ENCODE measurements at regions not wholly inside any gene's neighbourhood (a gene's known extent, or its start where the extent isn't known, plus 50 kb on each side); places are given as distances from the start of the nearest gene placed in this dataset.

- Histone ChIP-seq H3K79me2 (ENCODE audit: control insufficient read depth in 1 of 2, insufficient read depth in 2 of 2, low read length in 2 of 2) (no peaks in the 10 kb centered on the region), H3K4me2 (ENCODE audit: insufficient read depth in 1 of 2, low read depth in 2 of 2, low read length in 2 of 2) (no peak overlapping the region; a peak in 1 of 4 replicates), H3K56ac (replicated peaks; ENCODE audit: insufficient read length, low read depth, low read length) (no peak overlapping the region), H3K36me3 (ENCODE audit: control insufficient read depth in 2 of 4, insufficient read depth in 4 of 4, low read length in 3 of 4) (no peaks in the 10 kb centered on the region), H3K18ac (ENCODE audit: extremely low read depth, low read length) (peak overlapping the region; percentile 68), H2AK5ac (ENCODE audit: low read depth, low read length) (no peak overlapping the region), H3K14ac (ENCODE audit: insufficient read length) (no peak overlapping the region), H2BK120ac (replicated peaks; ENCODE audit: low read depth, low read length) (peak overlapping the region; percentile 81), H2BK20ac (ENCODE audit: low read length) (peak overlapping the region; percentile 73; the same call in 1 of the 2 replicates), H3K4me3 (ENCODE audit: extremely low read depth in 1 of 4, insufficient read depth in 2 of 4, low read depth in 3 of 4, low read length in 4 of 4) (no peak overlapping the region), H3K23me2 (ENCODE audit: low read depth, low read length) (no peaks in the 10 kb centered on the region), H3K23ac (ENCODE audit: insufficient read length) (no peak overlapping the region), H3K79me1 (ENCODE audit: low read depth, low read length) (no peaks in the 10 kb centered on the region), H3K27me3 (replicated peaks in 1 of 4; ENCODE audit: control insufficient read depth in 3 of 4, extremely low read depth in 1 of 4, insufficient read depth in 3 of 4, low read length in 3 of 4) (no peaks in the 10 kb centered on the region), H4K8ac (ENCODE audit: extremely low read depth, insufficient read depth, low read length) (no peak overlapping the region), H2BK5ac (ENCODE audit: low read depth, low read length) (peak overlapping the region; percentile 91), H3K4ac (replicated peaks; ENCODE audit: insufficient read length, low read depth, low read length) (no peak overlapping the region), H2BK15ac (ENCODE audit: low read length) (no peak overlapping the region), H2AFZ (ENCODE audit: low read length) (peak overlapping the region; percentile 96), H4K91ac (replicated peaks; ENCODE audit: insufficient read length, low read length) (peak overlapping the region; percentile 75), H3K4me1 (replicated peaks in 1 of 4; ENCODE audit: control insufficient read depth in 3 of 4, insufficient read depth in 4 of 4, low read length in 3 of 4) (peaks cover 2 to 6% (median 4%) of the 10 kb centered on the region in 4 experiments; a peak in 6 of 7 replicates), H4K5ac (ENCODE audit: insufficient read length, low read depth, low read length) (no peak overlapping the region), H3K9me3 (ENCODE audit: insufficient read depth in 2 of 2, low read depth in 1 of 2, low read length in 1 of 2) (peaks cover 0 to 5% of the 10 kb centered on the region in 2 experiments; a peak in 2 of 4 replicates), H3K9ac (replicated peaks in 1 of 4; ENCODE audit: extremely low read depth in 1 of 4, low read depth in 3 of 4, low read length in 3 of 4) (no peak overlapping the region), H4K20me1 (replicated peaks in 1 of 2; ENCODE audit: control insufficient read depth in 1 of 2, insufficient read depth in 2 of 2, low read length in 2 of 2) (no peaks in the 10 kb centered on the region), H3K27ac (ENCODE audit: low read depth, low read length) (0 out of 2 replicates have a peak overlapping the region, but pooled peaks have one; percentile 51), H2BK12ac (ENCODE audit: low read depth, low read length) (0 out of 2 replicates have a peak overlapping the region, but pooled peaks have one; percentile 60)
- ChIA-PET CTCF (ENCODE audit: partially characterized antibody) (interaction anchor here (0.7 to 0.9 kb wide), 2 partner anchors 117 to 404 kb away, joined by 3 read pairs; no protein-coding TSS in a partner anchor), POLR2A (ENCODE audit: partially characterized antibody) (interaction anchor here (1.0 kb wide), 1 partner anchor 16 kb away, joined by 4 read pairs; no protein-coding TSS in a partner anchor)
- no peak for TF ChIP-seq GTF2F1 (IDR thresholded peaks at IDR 0.05; ENCODE audit: borderline replicate concordance, low read depth, low read length)
- TF ChIP-seq CREB1 (IDR thresholded peaks at IDR 0.05) = 0 out of 2 replicates have a peak, but pooled peaks have one; percentile 20
- FAIRE-seq = peak; percentile 39
- 75% methylated on average over 9 of the region's 9 CpGs; no CpG with 5 or more reads in 1 of the 2 experiments for WGBS, 2 experiments (ENCODE audit: extremely low coverage in 1 of 2, insufficient coverage in 1 of 2, insufficient read length in 1 of 2, insufficient replicate concordance in 2 of 2, low coverage in 1 of 2, low lambda C conversion rate in 2 of 2, missing lambda C conversion rate in 1 of 2)
- DNase-seq (ENCODE audit: low read depth in 1 of 2, low spot score in 2 of 2) = no peak
These were observed 245.4 kb downstream of the NAF1 start for GRCh38 chr4:162921178-162921785.

Measured in H1 (cell line).